Activated naive CD8-positive, alpha-beta T cell (primary cell): ENCODE measurements at regions not wholly inside any gene's neighbourhood (a gene's known extent, or its start where the extent isn't known, plus 50 kb on each side); places are given as distances from the start of the nearest gene placed in this dataset.

ENCODE experiments used
- H3K27ac Mint-ChIP-seq: one replicate; pipeline ENCODE4 v1.8.0; 2021; ENCODE audit warnings: mixed read lengths
- H3K27me3 Mint-ChIP-seq: one replicate; pipeline ENCODE4 v1.8.0; 2021; ENCODE audit warnings: mixed read lengths
- H3K36me3 Mint-ChIP-seq: one replicate; pipeline ENCODE4 v1.8.0; 2021; ENCODE audit warnings: mixed read lengths
- H3K4me1 Mint-ChIP-seq: one replicate; pipeline ENCODE4 v1.8.0; 2021; ENCODE audit warnings: low read depth, mixed read lengths
- H3K4me3 Mint-ChIP-seq: one replicate; pipeline ENCODE4 v1.8.0; 2021; ENCODE audit warnings: mild to moderate bottlenecking, mixed read lengths
- H3K9me3 Mint-ChIP-seq: one replicate; pipeline ENCODE4 v1.8.0; 2021; ENCODE audit warnings: low read depth, mixed read lengths

DNA sequence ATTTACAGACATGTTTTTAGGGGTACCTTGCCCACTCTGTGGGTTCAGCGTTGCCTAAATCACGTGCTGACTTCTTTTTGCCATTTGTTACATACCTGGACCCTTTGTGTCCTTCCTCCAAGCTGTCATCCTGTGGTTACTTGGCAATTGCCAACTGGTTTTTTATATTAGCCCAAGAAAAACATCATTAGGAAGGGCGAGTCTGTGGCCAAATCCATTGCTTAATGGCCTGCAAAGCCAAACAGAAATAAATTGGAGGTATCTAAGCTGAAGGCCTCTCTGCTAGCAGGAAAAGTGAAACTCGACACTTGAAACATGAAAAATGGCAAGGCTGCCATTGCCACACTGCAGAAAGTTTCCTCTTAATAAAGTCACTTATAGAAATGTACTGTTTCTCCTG lies 190.4 kb downstream of the NUAK1 start:
- Mint-ChIP-seq H3K27me3 (peaks cover 4% of the 10 kb centered on the region), H3K9me3 (peaks cover 4% of the 10 kb centered on the region), H3K4me3 (no peak overlapping the region), H3K4me1 (no peaks in the 10 kb centered on the region), H3K36me3 (no peaks in the 10 kb centered on the region), H3K27ac (no peak overlapping the region)

DNA sequence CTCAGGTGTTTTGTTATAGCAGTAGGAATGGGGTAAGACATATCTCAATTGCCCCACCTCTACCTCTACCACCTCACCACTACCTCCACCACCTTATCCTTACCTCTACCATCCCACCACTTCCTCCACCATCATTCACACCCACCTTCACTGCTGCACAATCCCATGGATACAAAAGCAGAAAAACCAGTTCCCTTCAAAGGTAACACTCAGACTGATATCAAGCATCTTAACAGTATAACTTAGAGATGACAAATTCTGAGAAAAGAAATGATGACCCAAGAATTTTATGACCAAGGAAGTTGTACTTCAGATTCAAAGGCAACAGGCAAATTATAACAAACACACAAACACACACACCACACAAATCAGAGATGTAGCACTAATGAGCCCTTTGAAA lies 189.4 kb downstream of the NUAK1 start:
- no peak overlapping the region for H3K4me3 Mint-ChIP-seq
- H3K9me3 Mint-ChIP-seq: no peaks in the 10 kb centered on the region
- no peaks in the 10 kb centered on the region for H3K36me3 Mint-ChIP-seq
- peaks cover 4% of the 10 kb centered on the region for H3K27me3 Mint-ChIP-seq
- no peaks in the 10 kb centered on the region for H3K4me1 Mint-ChIP-seq
- no peak overlapping the region for H3K27ac Mint-ChIP-seq

DNA sequence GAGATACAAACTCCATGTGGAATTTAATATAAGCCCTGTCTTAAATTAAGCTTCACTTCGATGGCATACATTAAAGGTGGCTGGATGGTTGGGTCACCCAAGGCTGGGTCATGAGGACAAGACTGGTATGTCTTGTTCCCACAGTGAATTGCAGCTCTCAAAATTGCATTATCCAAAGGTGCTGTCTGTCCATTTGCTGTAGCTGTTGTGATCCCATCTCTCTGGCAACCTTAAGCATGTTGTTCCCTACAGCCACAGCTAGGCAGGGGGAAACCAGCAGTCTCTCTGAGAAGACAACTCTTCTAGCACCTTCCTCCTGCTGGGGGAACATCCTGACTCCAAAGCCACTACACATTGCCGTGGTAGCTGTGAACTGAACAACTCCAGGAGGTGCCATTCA lies 187.0 kb downstream of the NUAK1 start:
- Mint-ChIP-seq H3K9me3 (no peaks in the 10 kb centered on the region), H3K36me3 (no peaks in the 10 kb centered on the region), H3K4me1 (no peaks in the 10 kb centered on the region), H3K4me3 (no peak overlapping the region), H3K27me3 (peaks cover 4% of the 10 kb centered on the region), H3K27ac (no peak overlapping the region)

DNA sequence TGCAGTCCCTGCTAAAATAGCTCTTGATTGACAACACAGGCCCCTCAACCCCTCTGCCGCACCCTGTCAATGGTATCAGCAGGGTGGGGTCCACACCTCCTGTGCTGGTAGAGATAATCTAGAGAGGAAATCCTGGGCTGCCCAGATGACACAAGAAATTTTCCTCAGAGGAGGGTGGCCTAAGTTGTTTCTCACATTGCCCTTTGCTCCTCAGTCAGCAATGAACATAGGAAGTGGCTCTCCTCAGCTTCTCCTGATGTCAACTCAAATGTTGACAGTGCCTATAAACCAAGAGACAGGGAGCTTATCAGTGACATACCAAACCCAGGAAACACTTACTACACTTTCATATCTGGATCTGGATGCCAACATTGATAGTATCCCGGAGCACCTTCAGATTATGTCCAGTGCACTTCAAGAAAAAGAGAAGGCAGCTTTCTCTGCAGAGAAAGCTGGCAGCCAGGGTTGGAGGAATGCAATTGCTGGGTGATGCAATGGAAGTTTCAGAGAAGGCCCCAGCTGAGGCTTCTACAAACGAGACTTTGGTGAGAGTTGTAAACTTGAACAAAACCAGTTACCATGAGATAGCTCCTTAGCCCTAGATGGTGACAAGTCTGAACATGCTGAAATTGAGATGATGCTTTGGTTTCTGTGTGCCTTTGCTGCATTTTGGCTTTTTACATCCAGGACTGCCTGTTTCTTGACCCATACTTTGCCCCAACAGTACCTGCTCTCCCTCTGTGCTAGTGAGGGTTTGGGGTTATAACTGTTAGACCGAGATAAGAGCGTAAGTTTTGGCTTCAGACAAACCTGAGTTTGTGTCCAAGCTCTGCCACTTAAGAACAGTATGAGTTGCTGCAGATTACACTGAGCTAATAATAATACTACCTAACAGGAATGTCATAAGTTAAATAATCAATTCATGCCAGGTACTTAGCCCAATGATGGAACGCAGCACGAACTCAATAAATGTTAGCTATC lies 183.5 kb downstream of the NUAK1 start:
- Mint-ChIP-seq H3K9me3 (peaks cover 3% of the 10 kb centered on the region), H3K36me3 (no peaks in the 10 kb centered on the region), H3K4me3 (no peak overlapping the region), H3K27ac (no peak overlapping the region), H3K4me1 (no peaks in the 10 kb centered on the region), H3K27me3 (peaks cover 8% of the 10 kb centered on the region)

DNA sequence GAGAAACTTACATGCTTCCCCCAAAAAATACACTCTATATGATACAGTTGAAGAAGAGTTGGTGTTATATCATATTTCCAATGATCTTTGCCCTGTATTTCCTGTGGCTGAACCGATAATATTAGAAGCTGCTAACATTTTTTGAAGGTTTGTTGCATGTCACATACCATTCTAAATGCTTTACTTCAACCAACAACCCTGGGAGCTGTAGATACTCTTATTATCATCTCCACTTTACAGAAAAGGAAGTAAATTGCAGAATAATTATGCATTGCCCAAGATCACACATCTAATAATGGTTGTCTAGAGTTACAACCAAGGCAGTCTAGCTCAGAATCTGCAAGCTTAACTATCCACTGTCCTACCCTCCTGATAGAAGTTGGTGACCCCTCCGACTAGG lies 182.8 kb downstream of the NUAK1 start:
- peaks cover 8% of the 10 kb centered on the region for H3K27me3 Mint-ChIP-seq
- H3K36me3 Mint-ChIP-seq: no peaks in the 10 kb centered on the region
- no peaks in the 10 kb centered on the region for H3K4me1 Mint-ChIP-seq

DNA sequence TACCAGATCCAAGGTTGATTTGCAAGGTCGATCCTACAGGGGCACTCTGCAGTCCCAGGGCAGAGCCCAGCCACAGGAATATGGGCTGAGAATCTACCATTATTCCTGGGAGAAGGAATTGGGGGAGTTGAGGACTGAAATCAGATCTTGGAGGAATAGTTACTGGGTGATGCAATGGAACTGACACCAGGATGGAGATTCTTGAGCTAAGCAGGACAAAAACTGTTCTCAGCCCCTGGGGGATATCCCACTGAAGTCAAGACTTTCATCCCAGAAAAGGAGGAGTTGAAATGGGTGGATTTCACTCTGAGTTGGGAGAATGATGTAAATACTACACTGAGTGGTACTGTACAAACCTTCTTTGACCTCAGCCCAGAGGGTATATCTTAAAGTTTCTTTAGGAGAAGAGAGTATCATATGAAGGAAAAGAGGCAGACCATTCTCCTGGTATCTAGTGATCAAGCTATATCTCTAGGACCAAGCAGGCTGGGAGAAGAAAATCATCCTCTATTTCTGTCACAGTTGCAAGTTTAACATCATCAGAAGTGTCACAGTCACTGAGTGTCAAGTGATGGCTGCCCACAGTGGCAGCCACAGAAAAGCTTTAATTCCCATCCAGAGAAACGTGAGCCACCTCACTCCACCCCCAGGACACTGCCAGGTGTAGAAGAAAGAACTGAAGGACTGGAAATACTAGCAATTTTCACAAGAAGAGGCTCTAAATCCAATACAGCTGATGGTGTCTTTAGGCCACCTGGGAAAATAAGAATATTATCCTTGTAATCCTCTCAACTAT lies 181.9 kb downstream of the NUAK1 start:
- no peaks in the 10 kb centered on the region for H3K36me3 Mint-ChIP-seq
- H3K27ac Mint-ChIP-seq: no peak overlapping the region

More for the DNA sequence above, 182.8 kb downstream of the NUAK1 start:
- Mint-ChIP-seq H3K27ac (no peak overlapping the region), H3K4me3 (no peak overlapping the region), H3K9me3 (peaks cover 3% of the 10 kb centered on the region)

DNA sequence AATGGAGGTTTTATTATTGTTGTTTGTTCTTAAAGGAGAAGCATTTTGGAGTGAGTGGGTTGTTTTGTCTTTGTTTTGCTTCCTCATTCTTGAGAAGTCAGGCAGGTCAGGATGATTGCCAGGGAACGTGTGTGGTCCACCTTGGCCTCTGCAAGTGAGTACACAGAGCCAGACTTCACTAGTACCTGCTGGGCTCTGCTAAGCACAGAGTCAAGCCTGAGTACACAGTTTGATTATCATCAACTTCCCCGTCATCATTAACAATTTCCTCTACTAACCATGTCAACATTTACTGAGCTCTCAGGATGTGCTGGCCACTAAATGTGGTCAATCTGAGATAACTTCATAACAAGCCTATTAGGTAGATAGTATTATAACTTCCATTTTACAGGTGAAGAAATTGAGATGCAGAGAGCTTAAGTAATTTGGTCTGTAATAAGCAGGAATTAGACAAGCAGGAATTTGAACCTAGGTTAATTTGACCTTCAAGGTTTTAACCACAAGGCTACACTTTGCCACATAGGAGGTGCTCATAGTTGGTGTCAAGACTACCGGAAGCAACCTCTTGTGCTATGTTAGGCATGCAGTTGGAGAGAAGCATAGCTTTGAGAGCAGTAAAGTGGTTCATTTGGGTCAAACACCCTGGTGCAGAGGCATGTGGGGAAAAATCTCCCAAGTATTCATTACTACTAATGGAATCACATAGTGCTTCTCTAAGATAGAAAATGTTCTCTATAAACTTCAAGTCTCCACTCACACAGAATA lies 178.3 kb downstream of the NUAK1 start:
- Mint-ChIP-seq H3K27ac (no peak overlapping the region), H3K27me3 (peaks cover 4% of the 10 kb centered on the region), H3K4me1 (no peaks in the 10 kb centered on the region), H3K36me3 (no peaks in the 10 kb centered on the region), H3K9me3 (peaks cover 3% of the 10 kb centered on the region), H3K4me3 (no peak overlapping the region)

More for the DNA sequence above, 181.9 kb downstream of the NUAK1 start:
- H3K4me1 Mint-ChIP-seq: no peaks in the 10 kb centered on the region
- peaks cover 6% of the 10 kb centered on the region for H3K27me3 Mint-ChIP-seq
- H3K4me3 Mint-ChIP-seq: no peak overlapping the region
- peaks cover 3% of the 10 kb centered on the region for H3K9me3 Mint-ChIP-seq

DNA sequence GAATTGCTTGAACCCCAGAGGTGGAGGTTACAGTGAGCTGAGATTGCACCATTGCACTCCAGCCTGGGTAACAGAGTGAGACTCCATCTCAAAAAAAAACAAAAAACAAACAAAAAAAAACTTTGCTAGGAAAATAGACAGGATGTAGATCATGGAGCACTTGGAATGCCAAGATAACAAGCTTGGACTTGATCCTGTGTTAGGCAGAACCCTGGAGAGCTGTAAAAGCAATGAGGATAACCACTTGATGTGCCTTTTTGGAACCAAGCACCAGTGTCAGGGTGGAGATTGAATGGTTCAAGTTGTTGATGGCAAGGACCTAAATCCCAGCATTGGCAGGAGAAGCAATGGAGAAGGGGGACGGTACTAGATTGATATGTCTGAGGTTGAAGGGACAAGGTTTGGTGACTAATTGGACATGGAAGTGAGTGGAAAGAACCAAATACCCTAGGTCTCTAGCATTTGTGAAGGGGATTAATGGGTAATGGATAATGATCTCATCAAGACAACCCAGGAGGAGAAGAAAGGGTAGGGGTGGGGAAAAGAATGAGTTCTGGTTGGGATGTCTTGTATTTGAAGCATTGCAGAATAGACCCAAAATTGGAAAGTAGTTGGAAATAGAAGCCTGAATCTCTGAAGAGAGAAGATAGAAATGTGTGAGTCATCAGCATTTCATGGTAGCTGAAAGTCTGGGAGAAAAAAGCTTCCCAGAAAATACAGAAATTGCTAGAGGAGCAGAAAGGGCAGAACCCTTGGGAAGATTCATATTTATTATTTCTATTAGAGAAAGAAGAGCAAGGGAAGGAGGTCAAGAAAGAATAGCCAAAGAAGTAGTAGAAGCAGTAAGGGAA lies 176.7 kb downstream of the NUAK1 start:
- Mint-ChIP-seq H3K4me3 (no peak overlapping the region), H3K9me3 (peaks cover 3% of the 10 kb centered on the region), H3K36me3 (no peaks in the 10 kb centered on the region), H3K4me1 (no peaks in the 10 kb centered on the region), H3K27me3 (peaks cover 4% of the 10 kb centered on the region), H3K27ac (no peak overlapping the region)

DNA sequence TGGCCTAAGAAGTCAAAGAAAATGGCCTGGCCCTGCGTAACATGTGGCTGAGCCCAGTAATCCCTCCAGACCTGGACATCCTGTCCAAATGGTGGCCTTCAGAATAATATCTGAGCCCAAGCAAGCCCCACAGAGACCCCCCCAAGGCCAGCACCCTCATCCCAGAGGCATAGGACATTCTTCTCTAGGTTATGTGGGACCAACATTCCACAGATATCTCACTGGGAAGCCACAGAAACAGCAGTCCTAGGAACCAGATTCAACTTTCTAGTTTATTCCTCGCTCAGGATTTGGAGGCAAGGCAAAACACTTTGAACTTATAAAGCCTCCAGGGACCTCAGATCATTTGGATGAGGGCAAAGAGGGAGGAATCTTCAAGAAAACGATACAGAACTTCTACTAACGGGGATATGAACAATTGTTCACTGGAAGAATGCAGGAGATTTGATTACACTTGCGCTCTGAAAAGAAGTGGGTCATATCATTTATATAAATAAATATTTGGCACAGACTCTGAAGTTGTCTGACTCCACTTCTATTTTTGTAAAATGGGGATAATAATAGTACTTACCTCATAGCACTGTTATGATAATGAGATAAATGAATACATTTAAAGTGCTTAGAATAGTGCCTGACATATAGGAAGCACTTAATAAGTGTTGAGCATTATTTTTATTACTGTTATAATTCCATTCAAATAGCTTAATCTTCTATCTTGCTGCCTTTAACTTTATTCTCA lies 171.5 kb downstream of the NUAK1 start:
- no peaks in the 10 kb centered on the region for H3K9me3 Mint-ChIP-seq
- no peak overlapping the region for H3K27ac Mint-ChIP-seq
- peaks cover 3% of the 10 kb centered on the region for H3K27me3 Mint-ChIP-seq

DNA sequence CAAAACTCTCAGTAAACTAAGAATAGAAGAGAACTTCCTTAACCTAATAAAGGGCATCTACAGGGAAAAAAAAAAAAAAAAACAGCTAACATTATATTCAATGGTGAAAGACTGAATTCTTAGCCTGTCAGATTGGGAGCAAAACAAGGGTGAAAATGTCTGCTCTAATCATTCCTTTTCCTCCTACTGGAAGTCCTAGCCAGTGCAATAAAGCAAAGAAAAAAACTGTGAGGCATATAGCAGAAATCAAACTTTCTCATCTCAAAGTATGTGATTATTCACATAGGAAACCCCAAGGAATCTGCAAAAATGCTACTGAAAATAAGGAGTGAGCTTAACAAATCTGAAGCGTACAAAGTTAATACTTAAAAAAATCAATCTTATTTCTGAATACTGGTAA lies 170.7 kb downstream of the NUAK1 start:
- Mint-ChIP-seq H3K4me1 (no peaks in the 10 kb centered on the region), H3K4me3 (no peak overlapping the region), H3K36me3 (no peaks in the 10 kb centered on the region), H3K27ac (no peak overlapping the region), H3K27me3 (peaks cover 3% of the 10 kb centered on the region), H3K9me3 (no peaks in the 10 kb centered on the region)

More for the DNA sequence above, 171.5 kb downstream of the NUAK1 start:
- H3K36me3 Mint-ChIP-seq: no peaks in the 10 kb centered on the region
- H3K4me1 Mint-ChIP-seq: no peaks in the 10 kb centered on the region
- no peak overlapping the region for H3K4me3 Mint-ChIP-seq

DNA sequence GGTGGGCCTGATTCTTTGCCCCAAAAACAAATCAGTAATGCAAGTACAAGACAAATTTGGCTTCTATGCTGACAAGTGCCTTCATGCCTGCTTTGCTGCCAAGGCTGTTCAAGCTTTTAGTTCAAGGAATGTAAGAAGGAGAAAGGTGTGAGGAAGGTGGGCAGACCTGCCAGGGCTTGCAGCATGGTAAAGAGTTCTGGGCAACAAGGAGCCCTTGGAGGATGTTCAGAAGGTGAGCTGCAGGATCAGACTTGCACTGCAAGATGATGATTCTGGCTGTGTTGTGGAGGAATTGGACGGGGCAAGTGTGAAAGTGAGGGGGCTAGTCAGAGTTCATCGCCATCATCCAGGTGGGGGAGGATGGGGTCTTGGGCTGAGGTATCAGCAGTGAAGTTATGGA lies 167.9 kb downstream of the NUAK1 start:
- Mint-ChIP-seq H3K4me1 (no peaks in the 10 kb centered on the region), H3K27me3 (peaks cover 3% of the 10 kb centered on the region), H3K4me3 (no peak overlapping the region), H3K36me3 (no peaks in the 10 kb centered on the region), H3K27ac (no peak overlapping the region), H3K9me3 (no peaks in the 10 kb centered on the region)

DNA sequence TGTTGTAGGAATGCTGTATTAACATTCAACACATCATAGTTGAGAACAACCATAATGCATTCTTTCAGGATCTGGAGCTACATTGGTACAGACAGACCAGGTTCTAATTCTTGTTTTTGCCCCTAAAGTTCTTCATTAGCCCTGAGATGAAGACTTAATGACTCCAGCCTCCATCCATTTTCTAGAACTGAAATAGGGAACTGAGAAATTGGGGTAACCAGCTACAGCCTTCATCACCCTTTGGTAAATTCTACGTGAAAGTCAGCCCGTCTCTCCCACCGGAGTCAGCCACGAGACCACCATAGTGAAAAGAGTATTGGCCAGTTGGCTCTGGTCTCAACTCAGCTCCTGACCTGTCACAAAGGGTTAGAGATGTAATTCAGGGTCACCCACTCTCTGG lies 164.0 kb downstream of the NUAK1 start:
- Mint-ChIP-seq H3K27ac (no peak overlapping the region), H3K36me3 (no peaks in the 10 kb centered on the region), H3K4me3 (no peak overlapping the region), H3K9me3 (no peaks in the 10 kb centered on the region), H3K4me1 (no peaks in the 10 kb centered on the region), H3K27me3 (peaks cover 3% of the 10 kb centered on the region)

DNA sequence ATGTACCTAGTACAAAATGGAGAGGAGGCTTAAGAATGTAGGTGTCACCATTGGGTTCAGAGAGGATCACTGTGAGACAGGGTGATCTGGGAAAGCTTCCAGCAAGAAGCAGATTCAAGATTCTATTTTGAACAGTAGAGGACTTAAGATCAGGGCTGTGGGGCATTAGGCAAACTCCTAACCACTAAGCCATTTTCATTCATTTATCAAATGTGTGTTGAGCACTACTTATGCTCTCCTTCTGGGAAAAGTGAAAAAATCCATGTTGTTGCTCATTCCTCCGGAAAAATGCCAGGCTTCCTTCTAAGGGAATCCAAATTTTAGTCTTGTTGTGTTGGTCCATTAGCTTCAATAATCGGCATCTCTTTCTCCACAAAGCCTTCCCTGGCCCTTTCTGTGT lies 163.4 kb downstream of the NUAK1 start:
- Mint-ChIP-seq H3K27ac (no peak overlapping the region), H3K9me3 (no peaks in the 10 kb centered on the region), H3K27me3 (peaks cover 3% of the 10 kb centered on the region), H3K4me1 (no peaks in the 10 kb centered on the region), H3K36me3 (no peaks in the 10 kb centered on the region), H3K4me3 (no peak overlapping the region)
